IPS-NIHi7 (cell line): ENCODE measurements at regions not wholly inside any gene's neighbourhood (a gene's known extent, or its start where the extent isn't known, plus 50 kb on each side); places are given as distances from the start of the nearest gene placed in this dataset.

Source experiments
- DNase-seq: peaks from one replicate; pipeline ENCODE4 v3.0.0; 2012; ENCODE audit warnings: mixed read lengths; ENCODE audit errors: extremely low spot score

DNA sequence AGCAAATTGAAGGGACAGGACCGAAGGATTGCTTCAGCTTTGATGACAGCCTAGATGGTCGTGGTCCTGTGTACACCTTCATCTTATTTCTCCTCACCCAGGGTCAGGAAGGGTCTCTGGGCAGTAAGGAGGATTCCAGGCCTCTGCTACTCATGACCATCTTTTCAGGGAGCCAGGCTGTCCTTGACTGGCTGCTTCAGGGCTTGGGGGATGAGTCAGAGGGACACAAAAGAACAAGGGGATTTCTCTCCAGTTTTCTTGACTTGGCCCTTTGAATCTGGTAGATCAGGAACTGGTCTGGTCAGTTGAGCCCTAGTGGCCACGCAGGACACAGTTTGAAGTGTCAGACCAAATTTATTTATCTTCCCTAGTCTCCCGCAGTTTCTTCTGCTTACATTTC is 402.1 kb upstream of the CHD6 start:
- no peak for DNase-seq

DNA sequence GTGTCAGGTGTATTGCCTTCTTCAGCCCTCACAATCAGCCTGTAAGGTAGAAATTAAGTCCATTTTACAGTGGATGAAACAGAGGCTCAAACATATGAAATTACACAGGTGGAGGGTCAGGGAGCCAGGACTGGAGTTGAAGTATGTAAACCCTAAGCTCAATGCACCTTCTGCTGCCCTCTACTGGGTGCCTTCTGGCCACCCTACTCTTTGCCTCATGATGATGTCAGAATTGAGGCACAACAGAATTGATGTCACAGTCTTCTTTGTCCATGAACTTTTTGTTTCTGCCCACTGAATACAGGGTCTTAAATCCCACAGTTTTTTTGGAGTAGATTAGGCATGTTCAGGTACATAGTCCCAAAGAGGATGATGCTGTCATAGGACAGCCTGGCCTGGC is 400.8 kb upstream of the CHD6 start:
- no peak for DNase-seq

DNA sequence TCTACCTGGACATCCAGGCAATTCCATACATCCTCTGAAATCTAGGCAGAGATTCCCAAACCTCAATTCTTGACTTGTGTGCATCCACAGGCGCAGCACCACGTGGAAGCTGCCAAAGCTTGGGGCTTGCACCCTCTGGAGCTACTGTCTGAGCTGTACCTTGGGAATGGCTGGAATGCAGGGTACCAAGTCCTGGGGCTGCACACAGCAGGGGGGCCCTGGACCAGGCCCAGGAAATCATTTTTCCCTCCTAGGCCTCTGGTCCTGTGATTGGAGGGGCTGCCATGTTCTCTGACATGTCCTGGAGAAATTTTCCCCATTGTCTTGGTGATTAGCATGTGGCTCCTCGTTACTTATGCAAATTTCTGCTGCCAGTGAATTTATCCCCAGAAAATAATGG is 391.9 kb upstream of the CHD6 start:
- DNase-seq: no peak

GRCh38 chr20:42007251-42007650 is 389.1 kb upstream of the CHD6 start:
- no peak for DNase-seq

DNA sequence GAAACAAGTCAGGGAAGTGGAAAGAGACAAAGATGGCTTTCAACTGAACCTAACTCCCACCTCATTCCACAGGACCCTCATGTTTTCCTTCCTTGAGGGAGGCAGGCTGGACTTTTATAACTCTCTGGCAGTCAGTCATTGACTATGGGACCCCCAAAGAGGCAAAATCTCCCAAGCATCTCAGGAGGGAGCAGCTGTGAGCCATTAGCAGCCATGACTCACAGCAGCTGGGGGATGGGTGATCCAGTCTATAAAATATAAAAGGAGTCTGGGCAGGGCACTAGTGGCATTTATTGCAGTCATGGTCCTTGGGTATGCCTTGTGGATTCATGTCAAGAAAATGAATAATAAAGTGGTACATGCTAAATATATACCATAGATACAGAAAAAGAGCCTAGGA is 387.0 kb upstream of the CHD6 start:
- DNase-seq: no peak

DNA sequence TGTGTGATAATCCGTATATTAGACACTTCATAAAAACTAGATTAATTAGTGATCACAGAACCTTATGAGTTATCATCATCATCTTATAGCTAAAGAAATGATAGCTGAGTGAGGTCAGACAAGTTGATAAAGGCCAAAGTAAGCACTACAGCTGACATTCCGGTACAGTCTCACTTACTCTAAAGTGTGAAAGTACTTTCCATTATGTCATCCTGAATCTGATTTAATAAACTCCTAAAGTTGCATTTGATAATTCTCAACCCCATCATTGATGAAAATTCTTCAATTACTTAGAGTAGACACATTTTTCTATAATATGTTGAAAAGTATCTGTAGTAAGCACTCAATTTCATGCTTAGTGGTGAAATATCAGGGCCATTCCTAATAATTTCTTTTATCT is 385.2 kb upstream of the CHD6 start:
- DNase-seq: no peak

DNA sequence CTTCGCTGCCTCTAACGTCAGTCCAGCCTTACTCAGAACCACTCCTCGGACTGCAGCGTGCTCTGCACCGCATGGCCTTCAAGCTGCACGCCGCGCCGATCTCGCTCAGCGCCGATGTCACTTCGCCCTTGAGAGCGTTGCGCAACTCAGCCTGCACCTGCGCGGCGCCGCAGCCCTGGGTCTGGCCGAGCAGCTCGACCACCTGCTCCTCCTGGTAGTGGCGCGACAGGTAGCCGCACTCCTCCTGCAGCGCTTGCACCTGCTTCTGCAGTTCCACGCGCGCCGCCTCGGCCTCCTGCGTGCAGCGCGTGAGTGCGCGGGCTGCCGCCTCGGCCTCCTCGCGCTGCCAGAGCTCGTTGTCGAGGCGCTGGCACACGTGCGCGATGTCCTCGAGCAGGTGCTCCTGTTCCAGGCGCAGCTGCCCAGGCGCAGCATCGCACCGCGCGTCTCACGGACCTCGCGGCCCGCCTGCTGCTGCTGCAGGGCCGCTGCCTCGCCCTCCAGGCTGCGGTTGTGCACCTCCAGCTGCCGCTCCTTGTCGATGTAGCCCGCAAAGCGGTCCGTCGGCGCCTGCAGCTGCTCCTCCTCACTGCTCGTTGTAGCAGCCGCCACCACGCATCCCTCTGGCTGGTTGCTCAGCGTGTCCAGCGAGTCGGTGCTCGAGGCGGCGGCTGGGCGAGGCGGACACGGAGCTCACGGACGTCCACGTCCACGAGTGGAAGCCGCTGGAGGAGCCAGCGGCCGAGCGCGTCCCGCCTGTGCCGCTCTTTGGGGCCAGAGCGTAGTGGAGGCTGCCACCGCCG is 380.6 kb upstream of the CHD6 start:
- DNase-seq: no peak

- no peak for DNase-seq
These were observed 378.8 kb upstream of the CHD6 start for GRCh38 chr20:41996951-41997350.

GRCh38 chr20:41992481-41992880 is 374.3 kb upstream of the CHD6 start:
- DNase-seq: no peak

GRCh38 chr20:41991412-41991811 is 373.2 kb upstream of the CHD6 start:
- DNase-seq: no peak

GRCh38 chr20:41989935-41990635 is 371.9 kb upstream of the CHD6 start:
- no peak for DNase-seq

- no peak for DNase-seq
These were observed 371.0 kb upstream of the CHD6 start for GRCh38 chr20:41989039-41989679.

- no peak for DNase-seq
These were observed 365.9 kb upstream of the CHD6 start for GRCh38 chr20:41984031-41984430.

DNA sequence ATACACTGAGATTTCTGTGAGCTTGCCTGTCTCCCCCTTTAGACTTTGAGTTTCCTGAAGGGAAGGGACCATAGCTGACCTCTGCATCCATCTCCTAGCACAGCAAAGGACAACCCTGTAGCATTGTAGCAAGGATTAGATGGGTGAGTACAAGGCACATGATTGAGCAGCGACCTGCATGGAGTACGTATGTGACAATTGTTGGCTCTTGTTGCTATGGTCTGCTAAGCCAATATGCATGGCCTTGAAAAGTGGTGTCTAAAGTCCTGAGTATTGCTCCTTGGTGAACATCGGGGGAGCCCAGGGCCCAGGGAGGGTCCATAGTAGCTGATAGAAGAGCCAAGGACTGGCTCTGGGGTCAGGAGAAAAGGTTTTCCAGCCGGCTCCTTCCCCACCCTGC is 365.0 kb upstream of the CHD6 start:
- DNase-seq: no peak

DNA sequence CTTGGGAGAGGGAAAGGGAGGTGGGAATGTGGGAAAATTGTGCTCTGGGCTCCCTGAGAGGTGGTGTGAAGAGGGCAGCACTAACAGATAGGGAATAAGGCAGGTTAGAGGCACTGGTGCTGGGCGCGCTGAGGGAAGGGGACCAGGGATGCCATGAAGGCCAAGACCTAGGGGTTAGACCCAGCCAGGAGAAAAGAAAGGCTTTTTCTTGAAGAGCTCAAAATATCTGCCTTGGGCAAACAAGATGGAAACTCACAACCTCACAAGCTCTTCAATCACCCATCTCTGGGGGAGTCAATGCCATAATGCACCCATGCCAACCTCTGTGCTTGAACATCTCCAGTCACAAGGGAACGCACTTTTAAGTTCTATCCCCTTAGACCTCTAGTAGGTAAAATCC is 363.6 kb upstream of the CHD6 start:
- no peak for DNase-seq

GRCh38 chr20:41978875-41979274 is 360.7 kb upstream of the CHD6 start:
- DNase-seq: no peak

DNA sequence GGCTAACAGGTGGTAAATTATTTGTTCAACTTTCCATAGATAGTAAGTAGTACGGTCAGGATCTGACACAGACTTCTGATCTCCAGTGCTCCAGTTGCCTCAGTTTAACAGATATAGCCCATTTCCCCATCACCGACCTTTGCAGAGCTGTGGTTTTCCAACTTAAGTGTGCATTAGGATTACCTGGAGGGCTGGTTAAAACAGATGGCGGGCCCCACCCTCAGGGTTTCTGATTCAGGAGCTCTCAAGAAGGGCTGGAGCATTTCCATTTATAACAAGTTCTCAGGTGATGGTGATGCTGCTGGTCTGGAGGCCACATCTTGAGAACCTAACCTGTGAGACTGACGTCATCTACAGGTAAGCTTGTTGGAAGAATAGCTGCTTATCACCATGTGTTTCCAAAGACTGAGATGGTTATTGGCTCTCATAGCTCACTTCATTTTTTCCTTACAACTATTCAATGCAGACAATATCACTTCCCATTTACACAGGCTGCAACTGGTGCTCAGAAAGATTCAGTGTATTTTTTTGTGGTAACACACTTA is 360.1 kb upstream of the CHD6 start:
- no peak for DNase-seq

GRCh38 chr20:41969656-41970055 is 351.5 kb upstream of the CHD6 start:
- DNase-seq: no peak

DNA sequence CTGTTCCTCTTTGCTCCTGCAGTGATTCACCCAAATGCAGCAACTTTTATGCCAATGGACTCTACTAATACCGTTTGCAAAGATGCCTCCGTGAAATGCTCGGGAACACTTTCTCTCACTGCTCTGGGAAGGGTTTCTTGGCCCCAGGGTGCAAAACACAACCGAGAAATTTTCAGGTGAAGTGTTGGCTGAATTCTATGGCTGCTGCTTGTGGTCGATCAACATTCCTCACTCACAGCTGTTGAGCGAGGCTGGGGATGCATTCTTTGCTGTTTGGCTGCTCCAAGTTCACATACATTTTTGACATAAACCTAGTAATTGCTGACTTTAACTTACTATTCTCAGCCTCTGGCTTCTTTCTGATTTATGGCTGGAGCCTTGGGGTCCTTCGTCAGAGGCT is 342.0 kb upstream of the CHD6 start:
- DNase-seq: no peak

GRCh38 chr20:41958391-41958790 is 340.2 kb upstream of the CHD6 start:
- no peak for DNase-seq

DNA sequence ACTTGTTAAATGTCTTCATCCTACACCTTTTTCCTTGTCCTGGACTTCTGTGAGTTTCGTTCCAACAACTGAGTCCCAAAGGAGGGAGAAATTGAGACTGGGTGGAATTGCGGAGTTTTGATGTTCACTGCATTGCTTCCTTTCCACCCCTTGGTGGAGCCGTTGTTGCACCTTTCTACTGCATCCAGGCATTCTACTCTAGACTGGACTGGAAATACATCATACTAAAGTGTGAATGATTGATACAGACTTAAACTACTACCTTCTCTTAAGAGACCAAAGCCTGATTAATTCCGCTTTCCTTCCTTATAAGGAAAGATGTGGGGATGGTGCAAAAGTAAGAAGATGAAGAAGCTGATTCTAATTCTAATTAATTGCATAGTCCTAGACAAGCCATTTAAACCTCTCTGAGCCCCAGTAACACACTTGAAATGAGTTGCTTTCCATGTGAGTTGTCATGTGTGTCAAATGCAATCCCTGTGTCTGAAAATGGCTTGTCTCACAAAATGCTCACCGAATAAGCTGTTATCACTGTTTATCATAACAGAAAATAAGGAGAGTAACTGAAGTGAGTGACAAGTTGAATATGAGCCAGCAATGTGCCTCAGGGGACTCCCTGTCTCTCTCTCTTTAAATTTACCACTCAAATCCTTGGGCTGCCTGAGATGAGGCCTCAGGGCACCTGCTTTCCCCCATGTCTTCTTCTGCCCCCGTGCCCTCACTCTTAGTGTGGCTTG is 338.3 kb upstream of the CHD6 start:
- no peak for DNase-seq

DNA sequence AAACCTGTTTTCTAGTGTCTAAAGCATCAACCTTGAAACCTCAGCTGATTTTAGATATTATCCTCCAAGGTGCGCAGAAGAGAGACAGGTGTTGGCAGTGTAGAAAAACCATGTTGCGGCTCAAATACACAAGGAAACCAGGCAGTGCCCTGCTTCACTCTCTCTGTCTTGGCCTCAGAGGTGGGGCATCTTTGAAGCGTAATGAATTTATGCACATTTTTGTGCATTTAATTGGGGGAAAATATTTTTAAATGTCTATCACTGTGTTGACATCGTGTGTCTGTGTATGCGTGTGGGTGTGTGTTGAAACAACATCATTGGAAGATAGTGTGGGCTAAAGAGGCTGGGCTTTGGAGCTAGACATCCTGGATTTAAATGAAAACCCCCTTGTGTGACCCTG is 334.0 kb upstream of the CHD6 start:
- no peak for DNase-seq
